GM21619 (cell line): ENCODE measurements at regions not wholly inside any gene's neighbourhood (a gene's known extent, or its start where the extent isn't known, plus 50 kb on each side); places are given as distances from the start of the nearest gene placed in this dataset.

Source experiments
- ATAC-seq: cut with Tn5 transposase; IDR thresholded peaks from one replicate; pipeline ENCODE4 v1.9.1; 2021; ENCODE audit not compliant: unreplicated experiment

DNA sequence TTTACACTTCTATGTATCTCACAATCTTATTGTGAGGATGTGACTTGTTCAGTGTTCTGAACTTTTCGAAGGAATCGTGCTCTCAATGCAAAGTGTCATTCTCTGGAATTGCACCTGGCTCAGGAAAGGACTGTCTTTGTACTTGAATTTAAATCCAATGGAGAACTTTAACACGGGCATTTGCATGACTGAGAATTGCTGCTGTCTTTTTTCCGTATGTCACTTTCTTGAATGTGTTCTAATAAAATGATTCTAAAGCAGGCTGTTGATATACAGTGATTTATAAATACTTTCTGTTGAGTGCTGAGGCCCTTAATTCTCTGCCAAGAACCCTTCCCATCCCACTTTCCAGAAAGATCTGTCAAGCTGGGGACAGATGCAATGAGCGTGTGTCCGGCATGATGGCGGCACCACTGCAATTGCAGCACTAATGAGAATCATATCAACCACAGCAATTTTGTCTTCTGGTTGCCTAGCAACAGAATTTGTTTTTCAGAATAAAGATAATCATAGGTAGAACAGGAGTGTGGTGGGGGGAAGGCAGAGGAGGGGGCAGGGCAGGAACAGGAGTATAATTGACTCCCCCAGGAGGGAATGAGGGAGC, 210.6 kb upstream of the UMPS start:
- ATAC-seq, result no peak

DNA sequence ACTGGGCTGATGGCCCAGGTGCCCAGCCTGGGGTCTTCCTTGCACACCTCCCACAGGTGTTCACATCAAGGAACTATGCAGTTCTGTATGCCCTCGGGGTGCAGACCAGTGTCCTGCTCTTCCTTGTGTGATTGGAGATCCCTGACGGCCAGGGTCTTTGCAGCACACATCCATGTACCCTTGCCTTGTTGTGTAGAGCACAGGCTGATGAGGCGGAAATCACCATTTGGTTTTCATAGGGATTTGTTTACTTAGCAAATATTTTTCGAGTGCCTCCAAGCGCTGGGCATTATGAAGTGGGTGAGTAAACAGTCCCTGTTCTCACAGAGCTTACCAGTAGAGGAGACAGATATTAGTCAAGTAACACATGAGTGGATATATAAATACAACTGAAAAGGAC, 209.3 kb upstream of the UMPS start:
- ATAC-seq, result no peak

DNA sequence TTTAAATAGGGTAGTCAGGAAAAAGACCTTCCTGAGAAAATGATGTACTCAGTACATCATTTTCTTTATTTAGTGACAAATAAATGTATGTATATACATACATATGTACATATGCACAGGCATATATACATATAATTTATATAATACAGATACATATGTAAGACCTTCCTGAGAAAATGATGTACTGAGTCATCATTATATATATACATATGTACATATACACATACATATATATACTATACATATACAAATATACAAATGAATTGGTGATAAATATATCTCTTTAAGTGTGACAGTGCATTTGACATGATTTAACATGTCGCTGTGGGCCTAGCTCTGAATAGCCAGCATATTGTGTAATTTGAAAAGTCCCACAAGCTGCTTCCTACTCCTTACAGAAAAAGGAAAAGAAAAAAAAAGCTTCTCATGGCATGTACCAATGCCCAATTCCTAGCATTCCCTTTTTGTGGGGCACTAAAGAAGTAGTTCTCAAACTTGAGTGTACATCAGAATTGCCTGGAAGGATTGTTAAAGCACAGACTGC, 208.1 kb upstream of the UMPS start:
- ATAC-seq, result no peak

DNA sequence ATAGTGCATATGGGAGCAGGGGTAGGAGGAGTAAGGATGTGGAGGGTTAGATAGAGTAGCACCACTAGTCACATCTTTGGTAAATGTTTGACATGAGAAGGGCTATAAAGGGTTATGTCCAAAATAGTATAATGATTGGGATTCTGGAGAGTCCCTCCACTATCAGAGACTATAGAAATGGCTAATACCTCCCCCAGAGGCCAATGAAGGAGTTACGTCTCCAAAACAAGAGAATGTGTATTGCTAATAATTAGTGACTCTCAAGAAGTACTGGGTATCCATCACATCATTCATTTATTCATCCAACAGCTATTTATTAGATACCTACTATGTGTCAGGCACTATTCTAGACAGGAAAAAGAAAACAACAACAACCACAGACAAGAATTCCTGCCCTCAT, 203.7 kb upstream of the UMPS start:
- ATAC-seq, result no peak

DNA sequence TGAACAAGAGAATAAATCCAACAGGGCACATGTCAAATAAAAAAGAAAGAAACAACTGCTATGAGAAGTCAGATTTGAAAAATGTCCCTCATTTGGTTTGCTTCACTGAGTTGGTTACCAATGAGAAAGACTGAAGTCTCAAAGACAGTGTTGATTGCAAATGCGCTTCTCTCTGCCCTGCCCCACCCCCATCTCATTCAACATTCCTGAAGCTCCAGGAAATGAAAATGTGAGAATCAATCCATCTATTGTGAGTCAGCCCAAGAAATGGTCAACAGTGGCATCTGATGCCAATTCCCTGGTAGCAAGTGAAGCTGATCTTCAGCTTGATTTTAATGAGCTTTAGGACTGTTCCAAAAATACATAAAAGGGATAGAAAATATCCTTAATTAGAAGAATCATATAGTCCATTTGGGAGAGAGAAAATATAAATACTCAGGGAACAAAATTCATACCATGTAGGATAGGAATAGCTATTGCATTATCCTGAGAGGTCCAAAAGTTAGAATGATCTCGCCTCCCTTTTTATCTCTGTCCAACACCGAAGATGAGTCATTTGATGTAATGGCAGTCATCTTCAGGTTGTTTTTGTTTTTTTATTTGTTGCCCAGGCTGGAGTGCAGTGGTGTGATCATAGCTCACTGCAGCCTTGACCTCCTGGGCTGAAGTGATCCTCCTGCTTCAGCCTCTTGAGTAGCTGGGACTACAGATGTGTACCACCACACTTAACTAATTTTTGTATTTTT, 200.3 kb upstream of the UMPS start:
- no peak for ATAC-seq

DNA sequence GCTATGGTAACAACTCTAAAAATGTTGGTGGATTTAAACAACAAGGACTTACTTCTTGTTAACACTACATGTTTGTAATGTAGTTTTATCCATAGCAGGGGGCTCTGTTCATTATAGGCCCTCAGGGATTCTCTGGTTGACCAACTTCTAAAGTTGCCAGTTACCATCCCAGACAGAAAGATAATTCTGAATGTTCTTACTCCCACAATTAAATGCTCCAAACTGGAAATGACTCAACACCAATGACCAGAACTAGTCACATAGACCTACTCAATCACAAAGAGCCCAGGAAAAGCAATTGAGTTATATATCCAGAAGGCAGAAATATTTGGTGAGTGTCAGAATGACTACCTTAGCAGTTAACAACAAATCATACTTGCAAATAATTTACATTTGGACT, 199.3 kb upstream of the UMPS start:
- no peak for ATAC-seq

DNA sequence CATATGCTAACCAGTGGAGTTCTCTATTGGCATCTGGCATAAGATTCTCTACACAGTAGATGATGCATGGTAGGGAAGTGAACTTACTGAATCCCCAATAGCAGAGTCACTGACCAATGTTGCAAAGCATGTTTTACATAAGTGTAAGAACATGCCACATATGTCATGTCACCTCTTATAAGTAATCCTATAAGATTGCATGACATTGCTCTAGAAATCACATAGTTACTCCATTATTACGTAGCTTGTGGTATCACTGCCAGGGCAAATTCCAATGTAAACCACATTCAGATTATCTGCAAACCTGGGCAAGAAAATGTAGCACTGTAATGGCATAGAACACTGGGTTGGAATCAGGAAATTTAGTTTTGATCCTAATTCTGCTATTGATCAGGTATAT, 198.2 kb upstream of the UMPS start:
- ATAC-seq, result no peak

DNA sequence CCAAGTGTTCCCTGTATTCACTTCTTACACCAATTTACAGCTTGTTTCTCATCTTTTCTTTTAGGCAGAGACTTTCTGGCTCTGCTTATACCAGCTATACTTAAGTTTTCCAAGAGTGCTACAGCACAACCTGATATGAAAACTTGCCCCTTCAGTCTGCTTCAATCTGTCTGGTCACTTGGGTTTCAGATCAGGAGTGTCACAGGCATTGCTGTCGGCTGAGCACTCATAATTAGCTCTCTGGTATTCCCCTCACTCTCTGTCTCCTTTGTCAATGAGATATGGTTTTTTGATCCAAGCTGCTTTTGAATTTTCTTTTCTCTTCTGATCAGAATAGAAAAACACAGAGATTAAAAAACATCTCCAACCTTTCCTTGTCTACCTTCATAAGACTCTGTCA, 194.9 kb upstream of the UMPS start:
- ATAC-seq, result no peak

DNA sequence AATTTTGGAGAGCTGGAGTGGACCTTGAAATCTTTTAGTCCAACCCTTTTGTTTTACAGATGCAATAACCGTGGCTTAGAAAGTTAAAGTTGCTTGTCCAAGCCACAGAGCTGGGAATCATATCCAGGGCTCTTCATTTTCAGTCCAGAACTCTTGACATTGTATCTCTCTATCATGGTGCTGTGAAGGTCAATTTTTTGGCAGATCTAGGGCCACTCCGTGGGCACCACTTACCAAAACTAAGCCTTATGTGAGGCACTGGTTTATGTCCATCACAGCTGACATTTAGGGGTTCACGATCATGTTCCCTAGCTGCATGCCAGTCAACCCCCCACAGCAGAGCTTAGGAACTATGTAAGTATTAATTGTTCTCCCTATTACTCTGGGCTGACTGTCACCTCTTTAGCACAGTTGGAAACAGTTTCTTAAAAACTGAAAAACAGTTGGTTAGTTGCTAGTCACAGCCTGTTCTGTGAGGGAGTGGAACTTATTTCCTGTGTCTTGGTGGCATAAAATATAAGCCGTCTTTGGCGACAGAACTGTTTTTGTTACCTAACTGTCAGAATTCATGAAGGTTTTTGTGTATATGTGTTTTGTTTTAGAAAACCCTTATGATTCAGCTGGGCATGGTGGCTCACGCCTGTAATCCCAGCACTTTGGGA, 189.6 kb upstream of the UMPS start:
- ATAC-seq, result no peak

DNA sequence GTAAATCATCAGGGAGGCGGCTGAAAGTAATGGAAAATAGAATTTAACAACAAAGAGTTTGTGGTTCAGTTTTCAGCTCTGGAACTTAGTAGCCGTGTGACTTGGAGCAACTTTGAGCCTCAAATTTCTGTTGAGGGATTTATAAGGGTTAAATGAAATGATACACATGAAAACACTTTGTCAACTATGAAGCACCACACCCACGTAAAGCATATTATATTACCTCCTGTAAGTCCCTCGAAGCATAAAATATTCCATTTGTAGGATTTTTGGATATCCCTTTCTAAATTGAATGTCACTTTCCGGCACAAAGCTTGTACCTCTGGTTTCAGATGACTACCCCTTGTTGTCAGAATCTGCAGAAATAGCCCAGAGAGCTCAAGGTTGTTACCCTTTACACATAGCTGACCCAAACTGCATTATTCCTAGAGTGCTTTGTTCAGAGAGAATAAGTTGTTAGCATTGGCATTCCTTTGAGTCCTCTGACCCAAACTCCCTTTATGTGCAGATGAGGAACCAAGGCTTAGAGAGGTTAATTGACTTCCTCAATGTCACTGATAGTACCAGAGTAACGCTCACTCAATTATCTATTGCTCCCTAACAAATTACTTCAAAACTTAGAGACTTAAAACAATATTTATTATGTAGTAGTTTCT, 187.9 kb upstream of the UMPS start:
- ATAC-seq, result no peak

DNA sequence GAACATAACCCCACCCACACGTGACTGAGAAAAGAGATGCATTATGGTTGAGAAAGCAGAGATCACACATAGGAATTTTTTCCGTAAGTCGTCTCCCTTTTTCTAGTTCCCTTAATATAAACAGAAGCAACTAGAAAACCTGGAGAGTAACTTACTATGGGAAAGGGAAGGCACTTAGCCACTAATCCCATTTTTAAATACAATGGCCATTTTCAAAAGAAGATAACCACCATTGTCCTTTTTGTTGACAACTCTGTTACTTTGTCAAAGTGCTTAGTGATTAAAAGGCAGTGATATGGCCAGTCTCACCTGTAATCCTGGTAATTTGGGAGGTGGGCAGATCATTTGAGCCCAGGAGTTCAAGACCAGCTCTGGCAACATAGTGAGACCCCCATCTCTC, 184.4 kb upstream of the UMPS start:
- no peak for ATAC-seq

DNA sequence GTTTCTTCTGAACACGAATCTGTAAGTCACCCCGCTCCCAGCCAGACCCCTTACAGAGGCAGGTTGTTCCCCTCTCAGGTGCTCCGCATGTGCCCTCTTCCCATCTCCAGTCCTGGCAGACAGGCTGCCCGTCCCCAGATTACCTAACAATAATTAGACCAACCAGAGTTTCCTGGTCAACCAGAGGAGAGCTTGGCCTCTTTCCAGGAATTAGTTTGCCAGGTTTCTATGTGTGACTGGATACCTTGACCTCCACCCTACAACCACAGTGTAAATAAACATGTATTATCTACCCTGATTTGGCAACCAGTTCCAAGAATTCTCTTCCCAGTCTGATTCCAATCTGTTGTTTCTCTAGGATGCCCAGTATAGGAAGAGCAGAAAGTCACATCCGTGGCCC, 178.0 kb upstream of the UMPS start:
- no peak for ATAC-seq

DNA sequence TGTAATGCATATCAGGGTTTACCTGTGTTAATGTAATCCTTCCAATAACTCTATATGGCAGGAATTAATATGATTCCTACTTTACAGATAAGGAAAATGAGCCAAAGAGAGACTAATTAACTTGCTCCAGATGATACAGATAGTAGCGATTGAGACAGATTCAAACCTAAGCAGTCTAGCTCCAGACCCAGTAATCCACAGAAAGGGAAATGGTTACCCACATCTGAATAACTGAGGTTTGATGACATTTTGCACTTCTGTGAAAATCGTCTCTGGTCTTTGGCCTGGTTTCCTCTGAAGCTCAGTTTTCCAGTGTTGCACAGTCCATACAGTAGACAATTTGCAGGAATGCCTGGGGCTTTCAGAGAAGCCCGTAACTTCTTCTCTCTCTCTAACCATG, 177.1 kb upstream of the UMPS start:
- no peak for ATAC-seq

DNA sequence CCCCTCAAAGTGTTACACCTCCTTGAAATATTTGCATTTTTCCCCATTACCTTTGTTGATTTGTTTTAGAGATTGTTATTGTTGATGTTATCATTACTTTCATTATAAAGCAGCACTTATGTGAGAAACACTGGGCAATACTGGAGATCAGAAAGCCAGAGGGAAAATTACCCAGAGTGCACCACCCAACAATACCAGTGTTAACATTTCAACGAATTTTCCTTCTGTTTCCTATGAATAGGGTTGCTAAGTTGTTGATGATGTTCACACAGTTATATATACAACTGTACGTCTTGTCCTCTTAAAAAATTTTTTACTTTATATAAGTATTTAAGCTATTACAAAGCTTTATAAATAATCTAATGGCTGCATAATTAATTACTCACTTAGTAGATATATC, 173.6 kb upstream of the UMPS start:
- no peak for ATAC-seq

DNA sequence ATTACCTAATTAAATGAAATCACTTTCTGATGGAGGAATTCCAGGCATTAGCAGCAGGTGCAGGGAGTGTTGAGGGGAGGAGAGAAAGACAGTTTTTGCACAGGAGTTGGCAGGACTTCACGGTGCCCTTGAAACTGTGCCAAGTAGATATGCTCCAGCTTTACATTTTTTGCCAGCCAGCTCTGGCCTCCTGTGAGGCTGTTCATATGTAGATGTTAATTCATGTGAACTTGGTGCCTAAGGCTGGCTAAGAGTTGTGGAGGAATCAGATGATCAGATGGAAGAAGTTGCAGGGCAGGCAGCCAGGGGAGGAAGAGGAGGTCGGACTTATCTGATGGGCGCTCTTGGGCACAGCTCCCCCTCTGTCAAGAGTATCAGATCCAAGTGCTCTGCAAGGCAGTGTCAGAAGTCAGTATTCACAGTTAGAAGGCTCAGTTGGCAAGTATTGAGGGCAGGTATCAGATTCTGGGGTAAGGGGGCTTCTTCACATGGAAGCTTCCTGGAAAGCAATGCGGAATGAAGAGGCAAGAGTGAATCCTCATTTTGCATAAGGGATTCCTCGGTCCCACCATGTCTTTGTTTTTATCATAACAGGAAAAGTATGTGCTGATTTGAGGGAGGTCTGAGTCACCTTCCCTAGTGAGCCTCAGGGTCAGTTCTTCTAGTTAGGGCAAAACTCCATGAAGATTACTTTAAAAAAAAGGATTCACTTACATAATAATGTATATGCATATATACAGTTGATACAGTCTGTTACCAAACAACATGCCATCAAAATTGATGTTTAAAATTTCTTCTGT, 172.6 kb upstream of the UMPS start:
- no peak for ATAC-seq

DNA sequence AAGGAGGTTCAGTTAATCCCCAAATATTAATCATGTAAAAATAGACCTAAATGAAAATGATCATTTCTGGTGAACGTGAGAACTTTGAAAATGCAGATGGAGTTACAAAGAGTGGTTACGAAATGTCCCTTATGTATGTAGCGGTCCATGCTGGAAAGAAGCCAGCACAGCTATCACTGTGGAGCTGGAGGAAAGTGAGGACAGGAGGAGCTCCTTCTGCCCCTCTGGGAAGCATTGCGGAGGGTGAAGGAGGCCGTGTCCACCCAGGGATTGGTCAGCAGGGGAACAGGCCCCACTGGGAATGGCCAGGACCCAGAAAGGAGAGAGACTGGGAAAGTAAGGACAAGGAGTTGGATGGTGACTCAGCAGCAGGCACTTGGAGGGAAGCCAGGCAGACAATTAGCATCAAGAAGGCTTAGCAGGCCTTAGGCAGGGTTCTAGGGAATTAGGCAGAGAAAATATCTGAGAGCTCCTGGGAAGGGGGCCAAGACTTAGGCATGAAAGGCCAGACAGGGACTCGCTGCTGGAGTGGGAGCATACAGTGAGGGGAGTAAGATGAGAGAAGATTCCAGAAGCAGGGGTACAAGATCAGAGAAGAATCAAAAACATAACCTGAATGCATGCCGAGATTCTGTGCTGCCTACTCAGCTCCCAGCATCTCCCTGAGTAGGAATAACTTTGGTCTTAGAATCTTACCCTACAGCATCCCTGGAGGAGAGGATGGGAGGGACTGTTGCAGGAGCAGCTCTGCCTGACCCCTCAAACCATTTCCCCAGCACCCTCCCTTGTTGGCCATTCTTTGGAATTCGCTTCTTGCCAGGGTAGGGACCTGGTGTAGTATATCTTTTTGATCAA, 171.0 kb upstream of the UMPS start:
- no peak for ATAC-seq

DNA sequence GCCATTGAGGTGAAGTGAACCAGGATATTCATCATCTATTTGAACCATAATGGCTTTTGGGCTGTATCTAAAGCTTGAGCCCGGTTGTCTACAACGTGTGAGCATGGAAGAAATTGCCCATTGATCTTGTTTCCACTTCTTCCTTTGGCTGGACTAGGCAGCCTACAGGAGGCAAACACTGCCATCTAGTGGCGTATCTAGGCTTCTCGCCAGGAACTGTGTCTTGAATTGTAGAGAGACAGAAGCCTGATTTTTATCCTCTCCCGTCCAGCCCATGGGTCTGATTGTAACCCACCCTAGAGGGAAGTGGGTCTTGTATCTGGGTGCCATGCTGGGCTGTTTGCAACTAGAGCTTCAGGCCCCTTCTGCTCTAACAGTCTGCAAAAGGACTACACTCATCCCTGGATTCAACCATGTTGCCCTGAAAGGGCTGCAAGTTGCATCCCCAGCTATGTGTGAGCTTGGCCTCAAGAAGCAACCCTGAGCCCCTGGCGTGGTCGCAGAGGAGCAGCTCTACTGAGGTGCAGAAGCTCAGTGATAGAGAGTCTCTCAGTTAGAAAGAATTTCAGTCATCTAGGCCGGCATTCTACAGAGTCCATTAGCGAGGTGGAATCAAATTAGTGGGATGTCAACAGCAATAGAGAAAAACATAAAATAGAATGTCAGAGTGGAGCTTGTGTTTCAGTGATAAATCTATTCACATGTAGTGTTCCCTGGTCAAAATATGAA, 170.2 kb upstream of the UMPS start:
- no peak for ATAC-seq

DNA sequence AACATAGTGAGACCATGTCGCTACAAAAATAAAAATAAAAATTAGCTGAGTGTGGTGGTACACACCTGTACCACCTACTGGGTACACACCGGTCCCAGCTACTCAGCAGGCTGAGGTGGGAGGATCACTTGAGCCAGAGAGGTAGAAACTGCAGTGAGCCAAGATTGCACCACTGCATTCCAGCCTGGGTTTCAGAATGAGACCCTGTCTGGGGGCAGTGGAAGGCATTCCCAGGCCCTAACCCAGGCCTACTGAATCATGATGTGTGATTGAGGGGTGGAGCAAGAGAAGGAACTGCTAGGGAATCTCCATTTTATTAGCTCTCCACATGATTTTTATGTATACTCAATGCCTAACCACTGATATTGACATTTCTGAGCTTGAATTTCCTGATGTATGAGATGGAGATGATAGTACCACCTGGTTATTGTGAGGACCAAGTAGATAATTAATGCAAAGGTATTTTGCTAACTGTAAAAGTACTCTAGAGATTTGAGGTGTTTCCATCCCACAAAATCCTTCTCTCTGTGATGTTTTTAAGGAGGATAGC, 169.5 kb upstream of the UMPS start:
- no peak for ATAC-seq

DNA sequence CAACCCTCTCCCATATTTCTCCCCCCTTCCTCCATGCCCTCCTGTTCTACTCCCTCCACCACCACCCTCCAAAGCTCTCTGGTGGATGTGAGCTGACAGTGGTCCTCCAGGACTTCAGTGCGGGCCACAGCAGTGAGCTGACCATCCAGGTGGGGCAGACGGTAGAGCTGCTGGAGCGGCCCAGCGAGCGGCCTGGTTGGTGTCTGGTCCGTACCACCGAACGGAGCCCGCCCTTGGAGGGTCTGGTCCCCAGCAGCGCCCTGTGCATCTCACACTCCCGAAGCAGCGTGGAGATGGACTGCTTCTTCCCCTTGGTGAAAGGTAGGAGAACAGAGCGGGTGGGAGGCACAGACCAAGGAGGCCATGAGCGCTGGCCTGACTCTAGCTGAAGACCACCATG, 167.5 kb upstream of the UMPS start:
- ATAC-seq, result no peak
